GM19025 (cell line): ENCODE measurements at regions not wholly inside any gene's neighbourhood (a gene's known extent, or its start where the extent isn't known, plus 50 kb on each side); places are given as distances from the start of the nearest gene placed in this dataset.

ENCODE experiments used
- ATAC-seq: cut with Tn5 transposase; IDR thresholded peaks from one replicate; pipeline ENCODE4 v1.9.1; 2021; ENCODE audit warnings: mild to moderate bottlenecking, low read depth, moderate library complexity; ENCODE audit not compliant: unreplicated experiment

DNA sequence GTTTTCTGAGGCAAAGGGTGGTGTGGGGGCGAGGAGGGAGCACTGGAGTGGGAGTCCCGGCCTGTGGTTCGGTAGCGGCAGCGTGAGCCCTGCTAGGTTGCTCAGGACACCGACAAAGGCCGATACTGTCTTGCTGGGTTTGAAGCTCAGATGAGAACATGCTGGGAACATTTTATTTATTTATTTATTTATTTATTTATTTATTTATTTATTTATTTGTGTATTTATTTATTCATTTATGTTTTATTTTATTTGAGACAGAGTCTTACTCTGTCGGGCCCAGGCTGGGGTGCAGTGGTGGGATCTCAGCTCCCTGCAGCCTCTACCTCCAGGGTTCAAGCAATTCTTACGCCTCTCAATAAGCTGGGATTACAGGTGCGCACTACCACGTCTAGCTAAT is 117.9 kb upstream of the GSE1 start:
- ATAC-seq, result no peak

DNA sequence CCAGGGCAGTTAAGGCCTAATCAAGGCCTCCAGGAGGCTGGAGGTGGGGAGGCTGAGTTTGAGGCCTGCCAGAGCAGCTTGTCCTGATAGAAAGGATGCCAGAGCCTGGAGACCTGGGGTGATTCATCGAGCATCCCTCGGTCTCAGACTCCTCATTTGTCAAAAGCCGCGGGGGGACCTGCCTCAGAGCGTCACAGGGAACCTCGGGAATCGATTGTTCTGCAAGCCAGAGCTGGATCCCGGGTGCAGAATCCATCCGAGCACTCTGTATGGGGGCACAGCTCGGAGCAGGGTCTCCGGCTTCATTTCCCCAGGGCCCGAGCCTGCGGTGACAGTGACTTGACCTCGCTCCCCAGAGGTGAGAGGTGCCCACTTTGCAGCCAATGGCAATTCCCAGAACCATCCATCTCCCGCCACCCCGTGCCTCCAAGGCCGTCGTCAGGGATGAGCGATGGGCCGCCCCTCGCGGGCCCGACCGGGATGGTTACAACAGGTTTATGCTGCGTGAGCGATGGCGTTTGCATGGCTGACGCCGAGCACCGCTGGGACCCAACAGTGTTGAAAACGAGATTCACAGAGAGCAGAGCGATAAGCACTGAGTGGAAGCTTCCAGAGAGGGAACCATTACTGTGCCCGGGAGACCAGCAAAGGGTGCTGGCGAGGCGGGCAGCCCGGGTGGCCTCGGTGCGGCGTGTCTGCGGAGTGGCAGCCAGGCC is 117.1 kb upstream of the GSE1 start:
- ATAC-seq, result no peak

DNA sequence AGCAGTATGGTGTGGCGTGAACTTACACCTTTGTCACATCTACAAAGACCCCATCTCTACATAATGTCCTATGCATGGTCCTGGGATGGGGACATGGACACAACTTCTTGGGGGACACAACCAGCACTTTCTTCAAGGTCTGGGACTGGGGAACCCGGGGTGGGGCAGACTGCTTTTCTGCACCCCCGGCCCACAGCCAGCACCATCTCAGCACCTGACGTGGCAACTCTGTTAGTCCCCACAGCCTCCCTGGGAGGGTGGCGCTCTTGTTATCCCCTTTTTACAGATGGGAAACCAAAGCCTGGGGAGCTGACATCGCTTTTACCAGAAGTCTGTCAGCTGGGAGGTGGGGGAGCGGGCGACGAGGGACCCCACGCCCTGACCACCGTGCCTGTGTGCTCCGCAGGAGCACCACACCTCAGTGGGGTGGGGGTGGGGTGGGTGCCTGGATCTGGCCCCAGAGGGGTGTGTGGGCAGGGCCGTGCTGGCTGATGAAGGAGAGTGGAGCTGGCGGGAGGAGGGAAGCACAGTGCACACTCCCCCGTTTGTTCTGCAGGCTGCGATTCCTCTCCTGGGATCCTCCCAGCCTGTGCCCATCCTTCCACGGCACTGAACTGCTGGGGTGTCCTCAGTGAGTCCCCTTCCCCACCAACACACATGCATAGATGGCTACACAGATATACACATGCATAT is 115.4 kb upstream of the GSE1 start:
- no peak for ATAC-seq

DNA sequence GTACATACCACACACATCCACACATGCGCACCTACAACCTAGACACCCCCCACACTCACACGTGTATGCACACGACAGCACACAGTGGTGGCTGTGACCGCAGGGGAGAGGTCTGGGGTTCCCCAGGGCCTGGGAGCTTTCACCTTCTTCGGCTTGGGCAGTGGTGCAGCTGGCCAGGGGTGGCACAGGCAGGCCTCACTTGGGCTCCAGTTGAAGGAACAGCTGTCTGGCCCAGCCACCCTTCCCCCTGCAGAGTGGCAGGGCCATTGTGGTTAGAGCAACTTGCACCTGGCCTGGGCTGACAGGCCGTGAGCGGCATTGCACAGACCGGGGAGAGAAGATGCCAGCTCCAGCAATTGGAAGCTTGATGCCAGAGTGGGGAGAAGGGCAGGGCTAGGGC is 114.5 kb upstream of the GSE1 start:
- no peak for ATAC-seq

DNA sequence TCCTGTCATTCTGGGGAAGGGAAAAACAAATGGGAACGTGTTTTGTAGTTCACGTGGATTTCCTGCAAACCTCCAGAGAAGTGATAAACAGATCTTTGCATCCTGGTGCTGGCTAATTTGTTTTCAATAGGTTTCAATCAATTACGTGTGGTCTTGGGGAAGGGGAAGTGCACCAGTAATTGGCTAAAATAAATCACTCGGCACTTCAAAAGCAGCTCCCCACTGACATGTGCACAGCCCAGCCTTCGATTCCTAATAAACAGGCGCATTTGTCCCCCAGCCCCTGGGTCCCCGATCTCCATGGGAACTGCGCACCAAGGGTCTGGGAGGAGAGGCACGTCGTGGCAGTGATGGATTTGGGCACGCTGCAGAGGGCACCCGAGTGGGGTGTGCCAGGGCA is 112.9 kb upstream of the GSE1 start:
- no peak for ATAC-seq

DNA sequence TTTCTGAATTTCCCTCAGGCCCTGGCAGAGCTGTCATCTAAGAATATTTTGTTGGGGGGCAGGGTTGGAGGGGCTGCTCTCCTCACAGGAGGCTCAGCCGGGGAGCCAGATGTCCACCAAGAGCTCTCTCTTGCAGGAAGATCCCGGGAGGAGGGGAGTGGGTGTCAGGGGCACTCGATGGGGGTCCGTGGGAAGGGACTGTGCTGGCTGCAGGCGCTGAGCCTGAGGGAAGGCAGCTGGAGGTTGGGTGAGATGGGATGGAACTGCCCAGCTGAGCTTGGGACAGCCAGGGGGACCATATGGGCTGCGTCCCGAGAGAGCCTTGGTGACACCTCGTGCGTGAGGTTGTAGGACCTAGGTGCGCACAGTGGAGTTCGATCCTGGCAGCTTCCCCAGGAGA is 111.2 kb upstream of the GSE1 start:
- no peak for ATAC-seq

DNA sequence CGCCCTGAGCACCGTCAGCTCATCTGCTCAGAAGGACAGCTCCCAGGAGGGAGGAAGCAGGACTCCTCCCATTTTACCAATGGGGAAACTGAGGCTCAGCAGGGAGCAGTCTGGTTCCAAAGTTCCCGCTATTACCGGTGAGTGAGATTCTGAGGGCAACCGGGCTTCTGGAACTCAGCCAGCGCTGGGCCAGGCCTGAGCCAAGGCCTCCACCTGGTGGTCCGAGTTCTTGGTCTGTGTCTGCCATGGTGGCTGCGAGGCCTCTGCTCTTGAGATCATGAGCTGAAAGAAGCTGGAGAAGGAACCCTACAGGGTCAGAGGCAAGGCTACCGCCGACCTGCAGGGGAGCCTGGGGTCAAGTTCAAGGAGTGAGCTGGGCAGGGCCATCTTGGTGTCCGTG is 110.8 kb upstream of the GSE1 start:
- ATAC-seq, result no peak

DNA sequence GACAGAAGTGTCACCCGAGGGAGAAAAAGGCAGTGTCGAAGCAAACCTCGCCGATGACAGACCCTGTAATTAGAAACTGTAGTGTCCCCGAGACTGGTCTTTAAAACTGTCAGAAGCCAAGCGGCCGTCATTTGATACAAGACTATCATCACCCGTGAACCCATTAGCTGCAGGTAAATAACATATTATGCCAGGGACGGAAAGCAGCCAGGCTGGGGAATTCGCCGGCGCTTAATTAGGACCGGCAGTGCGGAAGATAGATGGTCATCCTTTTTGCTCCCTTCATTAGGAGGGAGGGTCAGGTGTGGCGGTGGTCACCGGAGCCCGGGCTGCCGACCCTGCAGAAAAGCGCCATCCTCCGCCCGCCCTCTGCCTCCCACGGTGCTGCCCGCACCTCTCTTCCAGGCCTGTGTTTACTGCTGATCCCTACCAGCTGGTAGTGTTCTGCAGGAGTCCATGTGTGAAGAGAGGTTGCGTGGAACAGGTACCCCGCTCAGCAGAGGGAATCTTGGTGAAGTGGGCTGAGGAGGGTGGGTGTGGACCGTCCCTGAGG is 109.4 kb upstream of the GSE1 start:
- ATAC-seq, result no peak

DNA sequence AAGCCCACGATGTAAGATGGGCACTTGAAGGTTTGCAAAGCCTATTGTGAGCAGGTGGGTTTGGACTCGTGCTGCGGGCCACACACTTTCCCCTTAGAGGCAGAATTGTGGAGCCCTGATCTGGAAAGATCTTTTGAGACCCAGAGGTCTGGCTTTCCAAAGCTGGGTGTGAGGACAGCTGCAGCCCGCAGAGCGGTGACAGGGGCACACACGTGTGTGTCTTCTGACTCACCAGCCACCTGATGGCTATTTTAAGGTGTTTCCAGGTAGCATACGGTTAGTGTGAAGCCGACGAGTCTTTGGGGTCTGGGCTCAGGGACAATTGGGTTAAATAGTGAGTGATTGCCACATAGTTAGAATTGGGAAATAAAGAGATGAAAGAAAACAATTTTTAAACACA is 108.9 kb upstream of the GSE1 start:
- no peak for ATAC-seq

DNA sequence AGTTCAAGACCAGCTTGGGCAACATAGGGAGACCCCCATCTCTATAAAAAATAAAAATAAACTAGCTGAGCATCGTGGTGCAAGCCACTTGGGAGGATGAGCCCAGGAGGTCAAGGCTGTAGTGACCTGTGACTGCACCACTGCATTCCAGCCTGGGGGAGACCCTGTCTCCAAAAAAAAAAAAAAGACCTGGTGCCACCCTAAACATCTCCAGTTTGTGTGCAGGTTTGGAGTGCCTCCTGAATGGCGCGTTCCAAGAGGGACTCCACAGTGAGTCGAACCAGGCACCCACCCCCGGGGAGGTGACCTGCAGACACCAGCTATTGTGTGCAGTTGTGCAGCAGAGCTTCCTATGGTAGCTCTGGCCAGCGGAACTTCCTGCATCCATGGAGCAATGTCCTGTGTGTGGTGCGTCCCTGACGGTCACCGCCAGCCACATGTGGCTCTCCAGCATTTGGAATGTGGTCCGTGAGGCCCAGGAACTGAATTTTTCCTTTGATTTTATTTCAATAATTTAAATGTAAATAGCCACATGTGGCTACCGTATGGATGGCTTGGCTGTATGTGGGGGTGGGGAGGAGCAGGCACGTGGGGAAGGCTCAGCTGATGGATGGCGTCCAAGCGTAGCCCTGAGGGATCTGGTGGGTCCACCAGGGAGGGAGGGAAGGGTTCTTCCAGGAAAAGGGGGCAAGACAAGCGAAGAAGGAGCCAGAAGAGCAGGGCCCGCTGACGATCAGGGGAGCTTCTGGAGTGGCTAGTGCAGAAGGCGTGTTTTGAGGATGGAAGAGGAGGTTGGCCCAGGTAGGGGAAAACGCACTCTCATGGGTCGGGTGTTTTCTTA is 107.1 kb upstream of the GSE1 start:
- no peak for ATAC-seq

DNA sequence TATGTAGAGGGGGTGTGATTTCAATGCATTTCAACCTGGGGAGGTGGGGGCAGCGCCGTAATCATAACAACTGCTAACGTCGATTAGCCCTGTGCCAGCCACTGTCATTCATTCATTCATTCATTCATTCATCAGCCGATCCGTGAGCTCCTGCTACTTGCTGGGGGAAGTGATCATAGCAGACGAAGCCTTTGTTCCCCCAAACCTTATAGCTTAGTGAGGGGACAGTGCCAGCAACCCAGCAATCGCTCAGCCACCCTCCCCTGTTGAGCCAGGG is 106.5 kb upstream of the GSE1 start:
- no peak for ATAC-seq

DNA sequence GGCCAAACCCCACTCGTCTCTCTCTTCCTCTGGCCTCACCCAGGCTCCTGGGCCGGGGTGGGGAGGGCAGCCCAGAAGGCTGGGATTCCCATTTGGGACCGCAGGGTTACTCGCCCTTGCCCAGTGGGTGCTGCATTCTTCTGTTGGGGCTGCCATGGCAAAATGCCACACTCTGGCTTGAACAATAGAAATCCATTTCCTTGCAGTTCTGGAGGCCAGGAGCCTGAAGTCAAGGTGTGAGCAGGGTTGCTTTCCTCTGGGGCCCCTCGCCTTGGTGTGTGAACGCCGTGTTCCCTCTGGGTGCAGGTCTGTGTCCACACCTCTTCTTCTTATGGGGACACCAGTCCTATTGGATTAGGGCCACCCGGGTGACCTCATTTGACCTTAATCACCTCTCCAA is 105.8 kb upstream of the GSE1 start:
- no peak for ATAC-seq

DNA sequence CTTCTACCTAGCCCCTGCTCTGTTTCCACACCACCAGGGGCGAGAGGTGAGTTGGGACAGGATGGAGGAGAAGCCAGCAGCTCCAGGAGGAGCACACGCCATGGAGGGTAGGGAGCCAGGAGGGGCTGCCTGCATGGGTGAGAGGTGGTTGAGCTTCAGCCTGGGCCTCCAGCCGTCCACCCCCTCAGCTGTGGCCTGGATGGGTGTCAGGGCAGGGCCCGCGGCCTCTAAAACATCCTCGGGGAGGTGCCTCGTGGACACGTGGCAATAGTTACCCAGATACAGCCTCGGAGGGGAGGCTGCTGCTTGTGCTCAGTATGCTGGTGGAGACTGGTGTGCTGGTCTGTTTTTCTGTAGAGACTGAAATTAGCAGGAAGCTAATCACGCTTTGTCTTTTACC is 104.7 kb upstream of the GSE1 start:
- ATAC-seq, result no peak

DNA sequence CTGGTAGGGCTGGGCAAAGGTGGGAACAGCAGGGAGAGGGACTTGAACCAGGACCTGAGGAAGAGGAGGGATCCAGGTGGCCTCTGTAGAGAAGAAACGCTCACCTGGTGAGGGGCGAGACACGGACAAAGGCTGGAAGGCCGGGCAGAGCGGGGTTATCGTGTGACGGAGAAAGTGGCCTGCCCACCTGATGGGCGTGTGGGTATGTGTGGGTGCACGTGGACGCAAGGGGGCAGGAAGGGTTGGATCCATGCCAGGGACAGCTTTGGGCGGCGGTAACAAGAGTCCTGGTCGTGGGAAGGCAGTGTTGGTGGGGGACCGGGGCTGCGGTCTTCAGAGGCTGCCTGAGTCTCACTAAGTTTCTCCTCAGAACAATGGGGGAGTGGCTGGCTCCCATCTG is 104.1 kb upstream of the GSE1 start:
- no peak for ATAC-seq

DNA sequence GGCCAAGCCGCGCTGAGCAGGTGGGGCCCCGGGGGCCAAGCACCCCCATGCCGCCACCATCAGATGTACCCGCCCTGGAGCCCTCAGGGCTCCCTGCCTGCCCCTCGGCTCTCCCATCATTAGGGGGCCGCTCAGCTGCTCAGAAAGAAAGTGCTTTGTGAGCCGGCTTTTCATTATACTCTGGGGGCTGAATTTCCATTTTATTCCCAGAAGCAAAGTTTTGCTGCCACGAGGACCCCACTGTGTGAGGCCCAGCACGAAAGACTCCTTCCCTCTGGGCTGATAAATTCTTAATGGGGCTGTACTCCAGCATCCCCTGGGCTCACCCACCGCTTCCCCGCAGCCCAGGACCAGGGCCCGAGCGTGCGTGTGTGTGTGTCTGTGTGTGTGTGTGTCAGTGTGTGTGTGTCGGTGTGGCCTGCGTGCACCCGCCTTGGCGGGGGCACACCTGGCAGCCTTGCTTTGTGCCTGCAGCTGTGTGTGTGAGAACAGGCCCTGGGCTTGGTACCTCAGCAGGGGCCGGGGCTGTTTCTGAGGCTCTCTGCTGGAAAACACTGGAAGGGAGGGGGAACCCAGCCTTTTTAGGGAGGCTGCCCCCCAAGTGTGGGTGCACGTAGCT is 103.0 kb upstream of the GSE1 start:
- no peak for ATAC-seq

DNA sequence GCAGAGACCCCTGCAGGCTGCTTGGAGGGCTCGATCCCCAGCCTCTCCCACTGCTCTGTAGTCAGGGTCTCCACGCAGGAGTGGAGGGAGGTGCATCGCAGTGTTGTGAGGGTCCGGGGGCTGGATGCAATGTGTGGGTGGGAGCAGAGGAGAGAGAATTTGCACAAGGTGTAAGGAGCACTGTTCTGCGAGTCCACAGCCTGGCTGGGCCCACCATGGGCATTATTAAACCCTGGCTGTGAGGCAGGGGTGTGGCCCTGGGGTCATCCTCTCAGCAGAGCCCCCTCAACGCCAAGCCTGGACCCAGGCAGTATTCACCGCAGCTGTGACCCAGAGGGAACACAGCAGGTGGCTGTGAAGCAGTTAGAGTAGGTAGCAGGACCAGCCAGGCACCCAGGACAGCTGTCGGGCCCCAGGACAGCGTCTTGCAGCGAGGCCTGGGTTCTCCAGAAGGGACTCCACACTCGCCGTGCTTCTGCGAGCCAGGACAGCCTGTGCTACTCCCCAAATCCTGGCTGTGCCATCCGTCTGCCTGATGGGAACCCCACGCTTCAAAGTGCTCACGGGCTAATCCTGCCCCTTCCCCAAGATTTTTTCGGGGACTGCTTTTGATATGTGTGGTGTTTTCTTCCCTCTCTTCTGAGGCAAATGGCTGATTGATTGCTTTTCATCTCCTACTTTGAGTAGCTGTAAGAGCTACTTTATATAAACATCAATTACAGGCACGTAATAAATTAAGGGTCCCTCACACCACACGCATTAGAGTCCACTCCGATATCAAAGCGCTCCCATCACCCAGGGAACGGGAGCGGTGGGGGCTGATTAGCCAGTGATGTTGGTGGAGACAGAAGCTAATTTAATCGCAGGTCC is 100.9 kb upstream of the GSE1 start:
- ATAC-seq, result no peak

DNA sequence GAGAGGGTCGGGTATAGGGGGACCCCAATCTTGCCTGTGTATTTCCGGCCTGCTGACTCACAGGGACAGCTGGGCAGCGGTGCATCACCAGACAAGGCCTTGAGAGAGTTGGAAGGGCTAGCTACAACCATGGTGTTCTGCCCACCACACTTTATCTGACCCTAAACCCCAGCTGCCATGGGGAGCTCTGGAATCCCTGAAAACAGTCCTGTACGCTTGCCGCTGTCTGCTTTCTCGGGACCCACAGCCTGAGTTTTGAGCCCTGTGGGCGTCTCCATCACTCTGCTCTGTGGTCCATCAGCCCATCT is 100.4 kb upstream of the GSE1 start:
- no peak for ATAC-seq

DNA sequence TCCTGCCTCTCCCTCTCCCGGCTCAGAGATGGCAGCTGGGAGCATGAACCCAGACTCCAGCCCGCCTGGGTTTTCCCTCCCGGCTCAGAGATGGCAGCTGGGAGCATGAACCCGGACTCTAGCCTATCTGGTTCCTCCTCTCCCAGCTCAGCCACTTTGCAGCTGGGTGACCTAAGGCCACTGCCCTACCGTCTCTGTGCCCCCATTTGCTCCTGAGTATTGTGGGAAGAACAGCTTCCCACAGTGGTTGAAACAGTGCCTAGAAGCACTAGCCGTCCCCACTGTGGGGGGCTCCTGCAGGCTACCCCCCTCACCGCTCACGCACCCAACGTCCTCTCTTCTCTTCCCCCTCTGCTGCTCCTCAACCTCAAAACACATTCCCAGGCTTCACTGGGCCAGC is 99.9 kb upstream of the GSE1 start:
- no peak for ATAC-seq

DNA sequence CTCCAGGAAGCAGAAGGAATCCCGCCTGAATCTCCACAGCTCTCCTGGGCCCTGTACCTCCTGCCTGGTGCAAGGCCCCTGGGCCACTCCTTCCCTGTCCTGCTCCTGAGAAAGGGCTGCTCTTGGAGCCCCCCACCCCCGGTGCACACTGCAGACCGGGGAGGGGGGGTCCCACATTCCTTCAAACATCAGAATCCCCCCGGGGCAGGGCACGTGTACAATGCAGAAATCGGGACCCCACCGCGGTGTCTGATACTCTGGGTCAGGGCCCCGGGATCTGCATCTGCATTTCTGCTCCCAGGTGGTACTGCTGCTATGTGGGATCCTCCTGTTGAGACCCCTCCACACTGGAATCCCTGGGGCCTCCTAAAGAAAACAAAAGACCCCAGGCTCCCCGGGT is 99.5 kb upstream of the GSE1 start:
- no peak for ATAC-seq

DNA sequence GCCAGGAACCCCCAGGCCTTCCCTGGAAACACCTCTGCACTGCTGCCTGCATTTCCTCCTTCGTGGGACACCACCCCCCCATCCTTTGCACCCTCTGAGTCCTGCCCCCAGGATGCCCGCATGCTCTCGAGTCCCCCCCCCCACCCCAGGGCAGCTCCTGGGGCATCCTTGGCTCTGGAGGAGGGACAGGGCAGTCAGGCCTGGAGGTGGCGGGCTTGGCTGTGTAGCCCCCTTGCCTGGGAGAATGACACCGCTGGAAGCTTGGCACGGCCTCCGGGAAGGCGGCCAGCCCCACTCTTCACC is 98.9 kb upstream of the GSE1 start:
- ATAC-seq, result no peak
